ENCODE measurements at regions not wholly inside any gene's neighbourhood (a gene's known extent, or its start where the extent isn't known, plus 50 kb on each side); places are given as distances from the start of the nearest gene placed in this dataset.

- H3K27ac Mint-ChIP-seq, result no peak overlapping the region
- POLR2A ChIA-PET, result no interaction called here
- H3K4me3 Mint-ChIP-seq, result no peak overlapping the region
- H3K36me3 Mint-ChIP-seq, result no peaks in the 10 kb centered on the region
- ATAC-seq, result no peak
- no peak for TF ChIP-seq TCF7 (CRISPR knock-in tag; IDR thresholded peaks at IDR 0.05; ENCODE audit: low read depth)
- no peak for TF ChIP-seq NFATC4 (CRISPR knock-in tag; IDR thresholded peaks at IDR 0.05)
- TF ChIP-seq TEAD1 (CRISPR knock-in tag; IDR thresholded peaks at IDR 0.05), result no peak
- CTCF ChIA-PET, result no interaction called here
- H3K27me3 Mint-ChIP-seq (ENCODE audit: low read depth), result peaks cover 2% of the 10 kb centered on the region
- H3K9me3 Mint-ChIP-seq, result peaks cover 8% of the 10 kb centered on the region
- no peak for DNase-seq (ENCODE audit: low spot score)
- peaks cover 24% of the 10 kb centered on the region for H3K4me1 Mint-ChIP-seq
Observed at GRCh38 chr3:22988566-22988965, 214.6 kb upstream of the UBE2E2 start.

GRCh38 chr3:22989716-22990115 lies 213.4 kb upstream of the UBE2E2 start:
- Mint-ChIP-seq H3K4me1 (peaks cover 24% of the 10 kb centered on the region), H3K27me3 (ENCODE audit: low read depth) (peaks cover 2% of the 10 kb centered on the region), H3K36me3 (no peaks in the 10 kb centered on the region), H3K9me3 (peaks cover 8% of the 10 kb centered on the region), H3K27ac (no peak overlapping the region), H3K4me3 (no peak overlapping the region)
- TF ChIP-seq ZNF317 (CRISPR knock-in tag; IDR thresholded peaks at IDR 0.05; ENCODE audit: borderline replicate concordance, low read depth), result no peak
- no peak for TF ChIP-seq ZBTB43 (CRISPR knock-in tag; IDR thresholded peaks at IDR 0.05)
- CTCF ChIA-PET, result no interaction called here
- POLR2A ChIA-PET, result no interaction called here
- DNase-seq (ENCODE audit: low spot score), result no peak
- no peak for ATAC-seq

GRCh38 chr3:22990291-22991200 lies 212.6 kb upstream of the UBE2E2 start:
- Mint-ChIP-seq H3K36me3 (no peaks in the 10 kb centered on the region), H3K27ac (no peak overlapping the region), H3K9me3 (peaks cover 8% of the 10 kb centered on the region), H3K27me3 (ENCODE audit: low read depth) (peaks cover 2% of the 10 kb centered on the region), H3K4me1 (peaks cover 24% of the 10 kb centered on the region), H3K4me3 (no peak overlapping the region)
- no peak for DNase-seq (ENCODE audit: low spot score)
- ChIA-PET POLR2A (no interaction called here), CTCF (interaction anchor here (0.6 to 0.7 kb wide), 2 partner anchors 62 to 969 kb away, joined by 5 read pairs; no protein-coding TSS in a partner anchor)
- ATAC-seq, result no peak
- TF ChIP-seq USF1 (CRISPR knock-in tag; IDR thresholded peaks at IDR 0.05) (no peak), ZBTB21 (CRISPR knock-in tag; IDR thresholded peaks at IDR 0.05; ENCODE audit: borderline replicate concordance) (no peak), ATF1 (CRISPR knock-in tag; IDR thresholded peaks at IDR 0.05) (no peak), NR3C1 (CRISPR knock-in tag; conservative IDR thresholded peaks at IDR 0.05; ENCODE audit: low read depth) (no peak), ZNF317 (CRISPR knock-in tag; IDR thresholded peaks at IDR 0.05; ENCODE audit: borderline replicate concordance, low read depth) (no peak), OVOL2 (CRISPR knock-in tag; IDR thresholded peaks at IDR 0.05; ENCODE audit: borderline replicate concordance) (no peak), FOXP1 (CRISPR knock-in tag; IDR thresholded peaks at IDR 0.05; ENCODE audit: borderline replicate concordance) (no peak), MYBL2 (CRISPR knock-in tag; IDR thresholded peaks at IDR 0.05) (no peak), GTF2I (CRISPR knock-in tag; conservative IDR thresholded peaks at IDR 0.05) (no peak), ARID4B (CRISPR knock-in tag; IDR thresholded peaks at IDR 0.05; ENCODE audit: borderline replicate concordance) (no peak)

Measured in WTC11 (cell line).